Stimulated activated naive CD8-positive, alpha-beta T cell treated with anti-CD3 and anti-CD28 coated beads, Interleukin-15, Interleukin-2, amounts not matched to agents 100 ng/mL and 50 ng/mL, for 24 hours (primary cell): ENCODE measurements at regions not wholly inside any gene's neighbourhood (a gene's known extent, or its start where the extent isn't known, plus 50 kb on each side); places are given as distances from the start of the nearest gene placed in this dataset.

Source experiments
- H3K27ac Mint-ChIP-seq: one replicate; pipeline ENCODE4 v1.8.0; 2021; ENCODE audit warnings: mild to moderate bottlenecking, mixed read lengths
- H3K27me3 Mint-ChIP-seq: one replicate; pipeline ENCODE4 v1.8.0; 2021; ENCODE audit warnings: mixed read lengths
- H3K36me3 Mint-ChIP-seq: one replicate; pipeline ENCODE4 v1.8.0; 2021; ENCODE audit warnings: low read depth, mixed read lengths
- H3K4me1 Mint-ChIP-seq: one replicate; pipeline ENCODE4 v1.8.0; 2021; ENCODE audit warnings: low read depth, mixed read lengths
- H3K4me3 Mint-ChIP-seq: one replicate; pipeline ENCODE4 v1.8.0; 2021; ENCODE audit warnings: mild to moderate bottlenecking, mixed read lengths
- H3K9me3 Mint-ChIP-seq: one replicate; pipeline ENCODE4 v1.8.0; 2021; ENCODE audit warnings: mixed read lengths

DNA sequence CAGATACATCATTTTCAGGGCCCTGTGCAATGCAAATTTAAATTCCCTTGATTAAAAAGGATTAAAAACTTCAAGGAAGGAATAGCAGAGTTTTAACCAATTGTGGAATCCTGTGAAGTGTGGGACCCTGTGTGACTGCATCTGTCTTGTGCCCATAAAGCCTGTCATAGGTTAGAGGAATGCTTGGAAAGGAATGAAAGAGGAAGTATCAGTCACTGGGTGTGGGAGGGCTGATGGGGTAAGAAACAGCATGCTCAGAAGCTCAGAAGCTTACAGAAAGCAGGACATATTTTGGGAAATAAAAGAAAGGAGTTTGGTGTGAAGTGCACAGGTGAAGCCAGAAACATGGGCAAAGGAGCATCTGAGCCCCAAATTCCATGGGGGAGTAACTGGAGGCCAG lies 150.8 kb upstream of the ETV3 start:
- Mint-ChIP-seq H3K36me3 (no peaks in the 10 kb centered on the region), H3K27ac (no peak overlapping the region), H3K9me3 (no peaks in the 10 kb centered on the region), H3K4me1 (no peaks in the 10 kb centered on the region), H3K27me3 (peaks cover 22% of the 10 kb centered on the region), H3K4me3 (no peak overlapping the region)

DNA sequence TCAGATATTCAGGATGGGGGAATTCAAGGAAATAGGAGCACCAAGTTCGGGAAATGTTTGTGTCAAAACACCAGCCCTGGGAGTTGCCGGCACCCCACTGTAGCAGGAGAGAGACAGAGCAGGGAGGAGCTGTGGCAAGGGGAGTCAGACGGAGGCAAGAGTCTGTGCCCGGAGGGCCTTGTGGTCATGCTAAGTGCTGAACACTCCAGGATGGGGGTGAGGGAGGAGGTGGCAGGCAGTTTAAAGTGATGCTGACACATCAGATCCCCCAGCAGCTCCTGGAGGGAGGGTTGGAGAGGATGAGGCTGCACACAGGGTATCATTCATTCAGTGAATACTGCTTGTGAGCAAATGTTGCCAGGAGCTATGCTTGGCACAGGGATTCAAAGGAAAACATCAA lies 150.3 kb upstream of the ETV3 start:
- Mint-ChIP-seq H3K36me3 (no peaks in the 10 kb centered on the region), H3K4me3 (no peak overlapping the region)

DNA sequence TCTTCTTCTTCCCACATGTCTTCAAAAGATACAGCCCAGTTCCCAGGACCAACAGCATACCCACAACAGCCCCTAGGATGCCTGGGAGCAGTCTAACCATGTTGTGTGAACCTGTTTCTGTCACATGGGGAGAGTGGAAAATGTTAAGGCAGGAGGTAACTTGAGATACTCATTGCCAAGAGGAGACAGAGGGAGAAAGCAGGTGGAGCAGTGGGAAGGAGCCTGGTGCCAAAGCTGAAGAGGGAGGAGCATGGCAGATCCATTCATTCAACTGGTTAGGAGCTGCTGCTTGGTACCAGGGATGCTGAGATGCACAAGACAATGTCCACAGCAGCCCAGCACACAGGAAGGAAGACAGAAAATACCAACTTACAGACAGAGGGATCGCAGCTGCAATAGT lies 149.8 kb upstream of the ETV3 start:
- no peaks in the 10 kb centered on the region for H3K36me3 Mint-ChIP-seq

More for the DNA sequence above, 150.3 kb upstream of the ETV3 start:
- H3K27ac Mint-ChIP-seq, result no peak overlapping the region
- H3K9me3 Mint-ChIP-seq, result no peaks in the 10 kb centered on the region
- no peaks in the 10 kb centered on the region for H3K4me1 Mint-ChIP-seq
- H3K27me3 Mint-ChIP-seq, result peaks cover 22% of the 10 kb centered on the region

DNA sequence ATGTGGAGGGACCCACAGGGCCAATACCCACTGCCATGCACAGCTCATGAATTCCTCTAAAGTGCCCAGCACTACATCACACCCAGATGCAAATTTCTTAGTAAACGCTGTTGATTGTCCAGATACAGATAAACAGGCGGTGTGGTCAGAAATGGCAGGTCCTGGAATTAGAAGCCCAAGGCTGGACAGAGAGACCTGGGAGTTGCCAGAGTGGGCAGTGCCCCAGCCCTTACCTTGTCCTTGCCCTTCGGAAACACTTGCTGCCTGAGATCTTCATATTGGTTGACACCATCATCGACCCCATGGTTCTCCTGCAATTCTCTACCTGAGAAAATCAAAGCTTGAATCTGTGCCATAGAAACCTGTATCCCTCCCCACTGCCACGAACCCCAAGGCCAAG lies 149.3 kb upstream of the ETV3 start:
- Mint-ChIP-seq H3K9me3 (no peaks in the 10 kb centered on the region), H3K4me3 (no peak overlapping the region), H3K27ac (no peak overlapping the region), H3K27me3 (peaks cover 29% of the 10 kb centered on the region), H3K4me1 (no peaks in the 10 kb centered on the region), H3K36me3 (no peaks in the 10 kb centered on the region)

More for the DNA sequence above, 149.8 kb upstream of the ETV3 start:
- no peaks in the 10 kb centered on the region for H3K4me1 Mint-ChIP-seq
- H3K4me3 Mint-ChIP-seq, result no peak overlapping the region
- H3K9me3 Mint-ChIP-seq, result no peaks in the 10 kb centered on the region
- no peak overlapping the region for H3K27ac Mint-ChIP-seq
- H3K27me3 Mint-ChIP-seq, result peaks cover 24% of the 10 kb centered on the region

DNA sequence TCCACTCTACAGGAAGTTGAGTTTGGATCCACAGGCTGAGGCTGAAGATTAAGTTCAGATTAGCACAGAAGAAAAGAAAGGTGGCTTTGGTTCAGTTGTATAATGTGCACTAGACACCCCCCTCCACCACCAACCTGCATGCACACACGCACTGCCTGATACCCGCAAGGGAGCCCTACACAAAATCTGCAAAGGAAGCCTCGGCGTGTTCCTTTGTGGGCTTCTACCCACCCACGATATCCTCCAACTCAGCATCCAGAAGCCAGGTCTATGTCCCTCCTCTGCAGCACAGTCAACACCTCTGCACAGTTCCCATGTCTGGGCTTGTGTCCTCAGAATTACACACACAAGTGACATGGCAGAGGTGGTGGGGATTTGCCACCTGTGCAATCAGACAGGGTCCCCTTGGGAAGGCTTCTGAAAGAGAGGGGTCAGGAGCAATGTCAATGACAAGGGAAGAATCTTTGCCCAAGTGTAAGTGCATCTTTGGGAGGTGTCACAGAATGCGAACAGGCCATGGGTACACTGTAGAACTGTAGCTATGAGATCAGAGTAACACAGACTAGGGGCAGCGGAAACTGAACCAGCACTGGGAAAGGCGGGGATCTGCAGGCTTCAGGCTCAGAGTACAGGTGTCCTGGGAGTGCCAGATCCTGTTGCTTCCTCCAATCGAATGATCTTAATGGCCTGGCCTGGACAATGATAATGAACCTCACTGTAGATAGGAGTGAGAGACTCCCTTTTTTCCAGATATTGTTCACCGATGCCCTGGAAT lies 148.6 kb upstream of the ETV3 start:
- H3K4me3 Mint-ChIP-seq, result no peak overlapping the region
- H3K9me3 Mint-ChIP-seq, result no peaks in the 10 kb centered on the region
- H3K36me3 Mint-ChIP-seq, result no peaks in the 10 kb centered on the region
- no peaks in the 10 kb centered on the region for H3K4me1 Mint-ChIP-seq
- no peak overlapping the region for H3K27ac Mint-ChIP-seq
- peaks cover 30% of the 10 kb centered on the region for H3K27me3 Mint-ChIP-seq

DNA sequence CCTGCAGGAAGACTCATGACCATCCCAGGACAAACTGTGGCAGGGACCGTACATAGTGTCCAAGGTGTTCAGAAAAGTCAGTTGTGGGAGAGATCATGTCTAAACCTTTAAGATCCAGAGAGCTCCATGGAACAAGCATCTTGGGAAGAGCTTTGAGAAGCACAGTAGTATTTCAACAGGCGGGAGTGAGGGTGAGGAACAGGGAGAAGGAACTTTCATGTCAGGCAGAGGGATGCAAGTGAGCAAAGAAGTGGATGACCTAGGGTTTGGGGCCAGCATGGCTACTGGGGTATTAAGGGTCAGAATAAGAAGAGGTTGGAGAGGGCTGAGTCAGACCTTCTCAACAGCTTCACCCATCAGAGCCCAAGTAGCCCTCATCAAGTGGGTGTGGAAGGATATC lies 147.9 kb upstream of the ETV3 start:
- H3K27ac Mint-ChIP-seq, result no peak overlapping the region
- no peak overlapping the region for H3K4me3 Mint-ChIP-seq
- no peaks in the 10 kb centered on the region for H3K4me1 Mint-ChIP-seq
- H3K36me3 Mint-ChIP-seq, result no peaks in the 10 kb centered on the region
- H3K9me3 Mint-ChIP-seq, result no peaks in the 10 kb centered on the region
- H3K27me3 Mint-ChIP-seq, result peaks cover 38% of the 10 kb centered on the region

DNA sequence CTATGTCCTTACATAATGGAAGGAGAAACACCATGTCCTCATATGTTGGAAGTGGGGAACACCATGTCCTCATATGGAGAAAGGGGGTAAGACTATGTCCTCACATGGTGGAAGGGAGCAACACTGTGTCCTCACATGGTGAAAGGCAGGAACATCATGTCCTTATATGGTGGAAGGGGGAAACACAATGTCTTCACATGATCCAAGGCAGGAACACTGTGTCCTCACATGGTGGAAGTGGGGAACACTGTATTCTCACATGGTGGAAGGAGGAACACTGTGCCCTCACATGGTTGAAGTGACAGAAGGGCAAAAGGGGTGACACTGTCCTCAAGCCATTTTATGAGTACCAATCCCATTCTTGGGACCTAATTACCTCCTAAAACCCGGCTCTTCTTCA lies 146.3 kb upstream of the ETV3 start:
- peaks cover 39% of the 10 kb centered on the region for H3K27me3 Mint-ChIP-seq
- H3K36me3 Mint-ChIP-seq, result no peaks in the 10 kb centered on the region
- H3K9me3 Mint-ChIP-seq, result no peaks in the 10 kb centered on the region
- no peaks in the 10 kb centered on the region for H3K4me1 Mint-ChIP-seq
- no peak overlapping the region for H3K27ac Mint-ChIP-seq
- no peak overlapping the region for H3K4me3 Mint-ChIP-seq

DNA sequence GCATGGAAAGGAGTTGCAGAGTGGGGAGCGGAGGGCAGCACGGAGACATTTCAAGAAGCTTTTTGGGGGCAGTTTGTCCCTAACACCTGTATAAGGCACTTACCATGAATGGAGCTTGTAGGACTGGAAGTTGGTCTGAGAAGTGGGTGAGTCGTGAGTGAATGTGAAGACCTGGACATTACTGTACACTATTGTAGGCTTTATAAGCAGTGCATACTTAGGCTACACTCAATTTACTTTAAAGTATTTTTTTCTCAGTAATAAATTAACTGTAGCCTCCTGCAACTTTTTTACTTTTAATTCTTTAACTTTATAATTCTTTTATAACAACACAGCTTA lies 141.6 kb upstream of the ETV3 start:
- Mint-ChIP-seq H3K9me3 (no peaks in the 10 kb centered on the region), H3K4me1 (no peaks in the 10 kb centered on the region), H3K27me3 (peaks cover 21% of the 10 kb centered on the region), H3K27ac (no peak overlapping the region), H3K4me3 (no peak overlapping the region), H3K36me3 (no peaks in the 10 kb centered on the region)

DNA sequence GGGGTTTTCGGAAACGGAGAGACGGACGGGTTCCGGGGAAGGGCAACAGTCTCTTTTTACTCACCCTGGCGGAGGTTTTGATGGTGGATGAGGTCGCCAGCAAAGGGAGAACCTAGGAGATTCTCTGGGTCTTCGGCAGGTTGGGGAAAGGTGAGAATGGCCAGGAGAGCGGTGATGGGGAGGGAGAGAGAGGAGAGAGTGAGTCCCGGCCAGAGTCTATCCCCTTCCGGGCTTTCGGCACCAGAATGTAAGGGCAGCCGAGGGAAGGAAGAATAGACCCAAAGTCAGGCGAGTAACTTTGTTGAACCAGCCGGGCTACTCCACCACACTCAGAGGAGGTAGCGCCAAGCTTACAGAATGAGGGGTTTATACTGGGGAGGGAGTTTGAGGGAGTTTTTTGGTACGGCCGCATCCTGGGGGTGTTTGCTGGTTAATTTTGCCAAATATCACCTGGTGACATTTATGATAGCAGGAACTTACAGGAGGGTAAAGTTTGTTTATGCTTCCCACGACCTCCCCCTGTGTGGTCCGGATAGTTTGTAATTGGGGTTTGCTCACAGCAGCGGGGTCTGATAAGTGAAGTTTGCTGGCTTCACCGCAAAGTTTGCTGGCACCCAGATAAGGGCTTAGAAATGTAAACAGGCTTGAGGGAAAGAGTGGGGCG lies 141.1 kb upstream of the ETV3 start:
- Mint-ChIP-seq H3K27ac (no peak overlapping the region), H3K36me3 (no peaks in the 10 kb centered on the region), H3K4me1 (no peaks in the 10 kb centered on the region), H3K27me3 (peaks cover 21% of the 10 kb centered on the region), H3K9me3 (no peaks in the 10 kb centered on the region), H3K4me3 (no peak overlapping the region)

DNA sequence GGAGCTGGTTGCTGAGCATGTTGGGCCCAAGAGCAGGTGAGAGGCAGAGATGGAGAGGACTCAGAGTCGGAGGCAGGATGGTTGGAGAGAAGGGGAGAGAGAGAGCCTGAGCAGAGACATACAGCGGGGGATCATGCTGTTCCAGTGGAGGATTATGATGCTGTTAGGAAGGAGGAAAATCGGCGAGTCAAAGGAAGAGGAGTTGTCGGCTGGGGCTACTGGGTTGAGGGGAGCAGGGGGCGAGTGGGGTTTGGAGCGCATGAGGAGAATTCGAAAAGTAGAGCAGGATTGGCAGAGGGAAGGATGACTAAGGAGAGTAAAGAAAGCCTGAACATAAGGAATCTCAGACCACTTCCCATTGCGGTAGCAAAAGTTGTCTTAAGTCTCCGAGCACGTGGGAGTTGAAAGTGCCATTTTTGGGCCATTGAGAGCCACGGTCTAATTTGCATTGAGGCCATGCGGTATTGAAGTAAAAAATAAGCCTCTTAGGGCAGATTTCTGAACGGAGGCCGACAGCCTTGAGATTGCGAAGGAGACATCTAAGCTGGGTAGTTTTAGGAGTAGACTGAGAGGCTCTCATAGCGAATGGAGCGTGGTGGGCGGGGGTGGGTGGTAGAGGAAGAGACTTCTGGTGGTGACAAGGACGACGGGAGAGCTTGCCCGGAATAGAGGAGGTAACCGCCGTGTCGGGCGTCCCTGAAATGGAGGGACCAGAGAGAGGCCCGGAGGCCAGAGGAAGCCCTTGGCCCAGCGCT lies 140.4 kb upstream of the ETV3 start:
- Mint-ChIP-seq H3K4me3 (no peak overlapping the region), H3K27ac (no peak overlapping the region), H3K27me3 (peaks cover 21% of the 10 kb centered on the region), H3K36me3 (no peaks in the 10 kb centered on the region), H3K9me3 (no peaks in the 10 kb centered on the region), H3K4me1 (no peaks in the 10 kb centered on the region)

DNA sequence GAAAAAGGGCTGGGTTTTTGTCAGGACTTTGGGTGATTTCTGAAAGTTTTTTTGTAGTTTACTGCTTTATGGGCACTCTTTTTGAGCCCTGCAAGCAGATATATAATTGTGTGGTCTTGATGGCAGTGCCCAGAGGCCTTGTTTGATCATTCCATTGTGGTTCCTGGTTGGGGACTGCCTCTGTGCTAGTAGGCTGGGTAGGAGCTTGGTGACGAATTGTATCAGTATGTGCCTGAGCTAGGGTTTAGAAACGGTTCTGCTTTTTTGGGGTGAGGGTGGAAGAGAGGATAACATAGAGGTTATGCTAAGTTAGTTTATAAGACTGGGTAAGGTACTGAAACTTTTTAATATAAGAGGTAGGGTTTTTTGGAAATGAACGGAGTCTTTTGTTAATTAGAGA lies 139.7 kb upstream of the ETV3 start:
- Mint-ChIP-seq H3K27ac (no peak overlapping the region), H3K4me3 (no peak overlapping the region), H3K4me1 (no peaks in the 10 kb centered on the region), H3K27me3 (peaks cover 18% of the 10 kb centered on the region), H3K36me3 (no peaks in the 10 kb centered on the region), H3K9me3 (no peaks in the 10 kb centered on the region)

DNA sequence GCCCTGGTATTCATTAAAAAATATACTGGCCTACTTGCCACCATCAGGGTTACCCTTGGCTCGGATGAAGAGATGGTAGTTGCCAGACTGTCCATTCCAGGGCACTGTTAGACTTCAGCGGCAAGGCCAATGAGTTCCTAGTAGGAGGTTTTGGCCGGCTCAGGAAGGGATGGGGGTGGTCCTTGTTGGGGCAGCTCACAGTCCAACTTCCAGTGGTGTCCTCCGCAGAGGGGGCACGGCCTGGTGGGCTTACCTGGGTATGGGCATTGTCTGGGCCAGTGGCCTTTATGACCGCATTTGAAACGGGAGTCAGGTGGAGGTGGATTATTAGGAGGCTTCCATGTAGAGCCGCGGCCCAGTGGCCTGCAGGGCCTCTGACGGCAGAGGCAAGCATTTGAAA lies 139.1 kb upstream of the ETV3 start:
- Mint-ChIP-seq H3K27ac (no peak overlapping the region), H3K27me3 (peaks cover 11% of the 10 kb centered on the region), H3K4me1 (no peaks in the 10 kb centered on the region), H3K4me3 (no peak overlapping the region), H3K9me3 (no peaks in the 10 kb centered on the region), H3K36me3 (no peaks in the 10 kb centered on the region)

DNA sequence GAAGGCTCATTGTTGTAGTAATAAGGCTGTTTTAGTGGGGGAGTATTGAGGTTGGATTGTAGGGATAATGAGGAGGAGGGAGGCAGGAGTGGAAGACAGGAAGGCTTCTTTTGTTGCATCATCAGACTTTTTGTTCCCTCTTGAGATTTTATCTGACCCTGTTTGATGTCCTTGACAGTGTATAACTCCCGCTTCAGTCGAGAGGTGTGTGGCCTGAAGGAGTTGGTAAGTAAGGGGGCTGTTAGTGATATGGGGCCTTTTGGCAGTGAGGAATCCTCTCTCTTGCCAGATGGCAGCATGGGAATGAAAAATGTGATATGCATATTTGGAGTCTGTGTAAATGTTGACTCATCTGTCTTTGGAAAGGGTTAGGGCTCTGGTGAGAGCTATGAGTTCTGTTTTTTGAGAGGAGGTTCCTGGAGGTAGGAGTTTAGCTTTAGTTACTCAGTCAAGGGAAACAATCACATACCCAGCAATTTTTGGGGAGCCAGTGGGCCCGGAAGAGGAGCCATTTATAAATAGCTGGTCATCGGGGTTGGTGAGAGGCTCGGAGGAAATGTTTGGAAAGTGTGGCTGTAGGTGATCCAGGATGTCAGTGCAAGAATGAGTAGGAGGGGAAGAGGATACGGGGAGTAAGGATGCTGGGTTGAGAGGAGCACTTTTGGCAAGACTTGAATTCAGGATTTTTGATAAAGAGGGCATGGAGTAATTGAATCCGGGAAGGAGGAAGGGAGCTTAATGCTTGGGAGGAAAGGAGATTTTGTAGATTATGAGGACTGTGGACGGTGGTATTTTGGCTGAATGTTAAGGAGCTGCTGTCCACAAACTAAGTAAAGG lies 136.7 kb upstream of the ETV3 start:
- Mint-ChIP-seq H3K36me3 (no peaks in the 10 kb centered on the region), H3K27ac (no peak overlapping the region), H3K4me3 (no peak overlapping the region), H3K27me3 (peaks cover 5% of the 10 kb centered on the region), H3K4me1 (no peaks in the 10 kb centered on the region), H3K9me3 (no peaks in the 10 kb centered on the region)

DNA sequence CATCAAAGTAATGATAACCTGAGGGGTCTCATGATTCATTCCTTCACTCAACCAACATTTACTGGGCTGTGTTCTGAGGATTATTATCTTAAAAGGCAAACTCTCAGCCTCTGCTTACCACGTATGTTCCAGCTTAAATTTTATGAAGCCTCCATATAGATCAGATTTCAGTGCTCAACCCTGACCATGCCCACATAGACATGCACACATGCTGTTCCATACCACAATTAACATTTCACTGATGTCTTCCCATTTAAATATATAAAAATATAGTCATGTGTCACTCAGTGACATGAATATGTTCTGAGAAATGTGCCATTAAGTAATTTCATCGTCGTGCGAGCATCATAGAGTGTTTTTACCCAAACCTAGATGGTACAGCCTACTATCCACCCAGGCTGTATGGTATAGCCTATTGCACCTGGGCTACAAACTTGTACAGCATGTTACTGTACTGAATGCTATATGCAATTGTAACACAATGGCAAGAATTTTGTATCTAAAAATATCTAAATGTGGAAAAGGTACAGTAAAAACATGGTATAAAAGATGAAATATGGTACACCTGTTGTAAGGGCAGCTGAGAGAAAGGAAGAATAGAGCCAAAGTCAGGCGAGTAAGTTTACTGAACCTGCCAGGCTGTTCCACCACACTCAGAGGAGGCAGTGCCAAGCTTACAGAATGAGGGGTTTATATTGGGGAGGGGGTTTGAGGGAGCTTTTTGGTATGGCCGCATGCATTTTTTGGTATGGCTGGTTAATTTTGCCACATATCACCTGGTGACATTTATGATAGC lies 134.7 kb upstream of the ETV3 start:
- H3K27ac Mint-ChIP-seq, result no peak overlapping the region
- peaks cover 8% of the 10 kb centered on the region for H3K27me3 Mint-ChIP-seq
- H3K36me3 Mint-ChIP-seq, result no peaks in the 10 kb centered on the region
- no peaks in the 10 kb centered on the region for H3K9me3 Mint-ChIP-seq
- H3K4me1 Mint-ChIP-seq, result no peaks in the 10 kb centered on the region
- no peak overlapping the region for H3K4me3 Mint-ChIP-seq
